Stimulated activated naive CD8-positive, alpha-beta T cell treated with anti-CD3 and anti-CD28 coated beads, Interleukin-15, amount 100 ng/mL, for 72 hours (primary cell): ENCODE measurements at regions not wholly inside any gene's neighbourhood (a gene's known extent, or its start where the extent isn't known, plus 50 kb on each side); places are given as distances from the start of the nearest gene placed in this dataset.

Experiments
- ATAC-seq: fragments of 150-1000 bp; cut with Tn5 transposase; 2 replicates; pipeline ENCODE4 v1.10.0; 2021; ENCODE audit warnings: mild to moderate bottlenecking, moderate library complexity
- DNase-seq, 2 donors: peaks; one replicate each; pipeline ENCODE4 v3.0.0; 2021 to 2022
- H3K27ac Mint-ChIP-seq, 2 donors: one replicate each; pipeline ENCODE4 v1.8.0; 2022; ENCODE audit warnings: mild to moderate bottlenecking in 2 of 2, mixed read lengths in 2 of 2, moderate library complexity in 2 of 2
- H3K27me3 Mint-ChIP-seq: one replicate; pipeline ENCODE4 v1.8.0; 2022; ENCODE audit warnings: mixed read lengths
- H3K4me1 Mint-ChIP-seq: one replicate; pipeline ENCODE4 v1.8.0; 2022; ENCODE audit warnings: mild to moderate bottlenecking, mixed read lengths
- H3K4me3 Mint-ChIP-seq, 2 donors: one replicate each; pipeline ENCODE4 v1.8.0; 2022; ENCODE audit warnings: mild to moderate bottlenecking in 2 of 2, mixed read lengths in 2 of 2, moderate library complexity in 1 of 2
- H3K9me3 Mint-ChIP-seq, 2 donors: one replicate each; pipeline ENCODE4 v1.8.0; 2022; ENCODE audit warnings: mixed read lengths in 2 of 2

- no peak overlapping the region for H3K27ac Mint-ChIP-seq
- no peaks in the 10 kb centered on the region for H3K4me1 Mint-ChIP-seq
- DNase-seq, result no peak
- no peak overlapping the region for H3K4me3 Mint-ChIP-seq
- no peak for ATAC-seq
- H3K9me3 Mint-ChIP-seq, result peaks cover 6 to 22% of the 10 kb centered on the region in 2 donors
- H3K27me3 Mint-ChIP-seq, result no peaks in the 10 kb centered on the region
These were observed 331.3 kb upstream of the CNTNAP5 start for GRCh38 chr2:123693836-123694235.

- DNase-seq (no peak), ATAC-seq (no peak)
- Mint-ChIP-seq H3K9me3 (peaks cover 6 to 13% of the 10 kb centered on the region in 2 donors), H3K27ac (no peak overlapping the region), H3K4me1 (no peaks in the 10 kb centered on the region), H3K4me3 (no peak overlapping the region), H3K27me3 (no peaks in the 10 kb centered on the region)
These were observed 329.7 kb upstream of the CNTNAP5 start for GRCh38 chr2:123695426-123695825.

- no peaks in the 10 kb centered on the region for H3K27me3 Mint-ChIP-seq
- H3K4me3 Mint-ChIP-seq, result no peak overlapping the region
- no peak for DNase-seq
- H3K9me3 Mint-ChIP-seq, result peaks cover 6 to 8% of the 10 kb centered on the region in 2 donors
- ATAC-seq, result no peak
- no peak overlapping the region for H3K27ac Mint-ChIP-seq
- H3K4me1 Mint-ChIP-seq, result no peaks in the 10 kb centered on the region
These were observed 329.1 kb upstream of the CNTNAP5 start for GRCh38 chr2:123696021-123696420.

GRCh38 chr2:123696799-123697410 lies 328.2 kb upstream of the CNTNAP5 start:
- no peak for ATAC-seq
- no peak overlapping the region for H3K4me3 Mint-ChIP-seq
- H3K27ac Mint-ChIP-seq, result no peak overlapping the region

GRCh38 chr2:123715467-123715982 lies 309.6 kb upstream of the CNTNAP5 start:
- H3K4me1 Mint-ChIP-seq, result no peaks in the 10 kb centered on the region
- ATAC-seq, result no peak
- no peaks in the 10 kb centered on the region for H3K27me3 Mint-ChIP-seq
- H3K4me3 Mint-ChIP-seq, result no peak overlapping the region
- no peak for DNase-seq
- H3K9me3 Mint-ChIP-seq, result peaks cover 5 to 8% of the 10 kb centered on the region in 2 donors
- H3K27ac Mint-ChIP-seq, result no peak overlapping the region

More at GRCh38 chr2:123696799-123697410, 328.2 kb upstream of the CNTNAP5 start:
- Mint-ChIP-seq H3K4me1 (no peaks in the 10 kb centered on the region), H3K27me3 (no peaks in the 10 kb centered on the region), H3K9me3 (peaks cover 4 to 6% of the 10 kb centered on the region in 2 donors)
- no peak for DNase-seq

GRCh38 chr2:123717636-123718334 lies 307.3 kb upstream of the CNTNAP5 start:
- Mint-ChIP-seq H3K27ac (no peak overlapping the region), H3K9me3 (no peaks in the 10 kb centered on the region), H3K4me1 (no peaks in the 10 kb centered on the region), H3K27me3 (no peaks in the 10 kb centered on the region), H3K4me3 (no peak overlapping the region)
- DNase-seq (no peak), ATAC-seq (no peak)

GRCh38 chr2:123720760-123721159 lies 304.3 kb upstream of the CNTNAP5 start:
- Mint-ChIP-seq H3K27ac (no peak overlapping the region), H3K9me3 (no peaks in the 10 kb centered on the region), H3K4me1 (no peaks in the 10 kb centered on the region), H3K27me3 (no peaks in the 10 kb centered on the region), H3K4me3 (no peak overlapping the region)
- ATAC-seq, result no peak
- DNase-seq, result no peak

- Mint-ChIP-seq H3K27ac (no peak overlapping the region), H3K4me3 (no peak overlapping the region), H3K27me3 (no peaks in the 10 kb centered on the region), H3K9me3 (no peaks in the 10 kb centered on the region), H3K4me1 (no peaks in the 10 kb centered on the region)
- DNase-seq (no peak), ATAC-seq (no peak)
These were observed 301.4 kb upstream of the CNTNAP5 start for GRCh38 chr2:123723706-123724105.

GRCh38 chr2:123732563-123732962 lies 292.5 kb upstream of the CNTNAP5 start:
- Mint-ChIP-seq H3K4me1 (no peaks in the 10 kb centered on the region), H3K27me3 (no peaks in the 10 kb centered on the region), H3K27ac (no peak overlapping the region), H3K4me3 (no peak overlapping the region), H3K9me3 (peaks cover 8 to 9% of the 10 kb centered on the region in 2 donors)
- ATAC-seq (no peak), DNase-seq (no peak)

GRCh38 chr2:123737371-123737770 lies 287.7 kb upstream of the CNTNAP5 start:
- H3K27me3 Mint-ChIP-seq, result no peaks in the 10 kb centered on the region
- no peak overlapping the region for H3K4me3 Mint-ChIP-seq
- H3K9me3 Mint-ChIP-seq, result peaks cover 0 to 8% of the 10 kb centered on the region in 2 donors
- H3K27ac Mint-ChIP-seq, result no peak overlapping the region
- no peaks in the 10 kb centered on the region for H3K4me1 Mint-ChIP-seq
- ATAC-seq (no peak), DNase-seq (no peak)

- Mint-ChIP-seq H3K27me3 (no peaks in the 10 kb centered on the region), H3K4me1 (no peaks in the 10 kb centered on the region), H3K4me3 (no peak overlapping the region), H3K27ac (no peak overlapping the region), H3K9me3 (peaks cover 0 to 8% of the 10 kb centered on the region in 2 donors)
- DNase-seq, result no peak
- ATAC-seq, result no peak
These were observed 286.4 kb upstream of the CNTNAP5 start for GRCh38 chr2:123738643-123739042.

- no peak overlapping the region for H3K4me3 Mint-ChIP-seq
These were observed 279.1 kb upstream of the CNTNAP5 start for GRCh38 chr2:123746006-123746405.

GRCh38 chr2:123747326-123747725 lies 277.8 kb upstream of the CNTNAP5 start:
- no peak overlapping the region for H3K27ac Mint-ChIP-seq
- no peaks in the 10 kb centered on the region for H3K4me1 Mint-ChIP-seq
- ATAC-seq, result no peak
- no peak for DNase-seq
- H3K4me3 Mint-ChIP-seq, result no peak overlapping the region
- H3K27me3 Mint-ChIP-seq, result no peaks in the 10 kb centered on the region
- peaks cover 5 to 6% of the 10 kb centered on the region in 2 donors for H3K9me3 Mint-ChIP-seq

More at GRCh38 chr2:123746006-123746405, 279.1 kb upstream of the CNTNAP5 start:
- Mint-ChIP-seq H3K27ac (no peak overlapping the region), H3K27me3 (no peaks in the 10 kb centered on the region), H3K4me1 (no peaks in the 10 kb centered on the region), H3K9me3 (peaks cover 5 to 6% of the 10 kb centered on the region in 2 donors)
- ATAC-seq (no peak), DNase-seq (no peak)

GRCh38 chr2:123762221-123762620 lies 262.9 kb upstream of the CNTNAP5 start:
- H3K9me3 Mint-ChIP-seq, result peaks cover 14 to 23% of the 10 kb centered on the region in 2 donors
- no peaks in the 10 kb centered on the region for H3K4me1 Mint-ChIP-seq
- ATAC-seq (no peak), DNase-seq (no peak)
- no peaks in the 10 kb centered on the region for H3K27me3 Mint-ChIP-seq
- no peak overlapping the region for H3K27ac Mint-ChIP-seq
- H3K4me3 Mint-ChIP-seq, result no peak overlapping the region

- Mint-ChIP-seq H3K9me3 (peaks cover 9 to 18% of the 10 kb centered on the region in 2 donors), H3K27ac (no peak overlapping the region)
These were observed 256.9 kb upstream of the CNTNAP5 start for GRCh38 chr2:123768233-123768632.

GRCh38 chr2:123769001-123769400 lies 256.1 kb upstream of the CNTNAP5 start:
- H3K9me3 Mint-ChIP-seq, result peaks cover 15 to 16% of the 10 kb centered on the region in 2 donors
- ATAC-seq (no peak), DNase-seq (no peak)
- H3K4me3 Mint-ChIP-seq, result no peak overlapping the region
- no peak overlapping the region for H3K27ac Mint-ChIP-seq
- no peaks in the 10 kb centered on the region for H3K4me1 Mint-ChIP-seq
- no peaks in the 10 kb centered on the region for H3K27me3 Mint-ChIP-seq

More at GRCh38 chr2:123768233-123768632, 256.9 kb upstream of the CNTNAP5 start:
- ATAC-seq, result no peak
- no peak for DNase-seq
- Mint-ChIP-seq H3K4me3 (no peak overlapping the region), H3K4me1 (no peaks in the 10 kb centered on the region), H3K27me3 (no peaks in the 10 kb centered on the region)
